Left ventricle myocardium inferior (tissue), 1 donor: ENCODE measurements at regions not wholly inside any gene's neighbourhood (a gene's known extent, or its start where the extent isn't known, plus 50 kb on each side); places are given as distances from the start of the nearest gene placed in this dataset.

Experiments used
- DNase-seq: peaks from one replicate; pipeline ENCODE4 v3.0.0-alpha.2; 2020
- H3K27ac ChIP-seq: fragments of 200-600 bp; replicated peaks from 2 replicates; pipeline ENCODE4 v1.8.0; 2021
- H3K27me3 ChIP-seq: fragments of 200-600 bp; 2 replicates; pipeline ENCODE4 v1.8.0; 2021; ENCODE audit warnings: low read depth
- H3K36me3 ChIP-seq: fragments of 200-600 bp; 2 replicates; pipeline ENCODE4 v1.8.0; 2021
- H3K4me1 ChIP-seq: fragments of 200-600 bp; 2 replicates; pipeline ENCODE4 v1.8.0; 2021
- H3K4me3 ChIP-seq: fragments of 200-600 bp; 2 replicates; pipeline ENCODE4 v1.8.0; 2021; ENCODE audit warnings: mild to moderate bottlenecking, moderate library complexity
- H3K9me3 ChIP-seq: fragments of 200-600 bp; replicated peaks from 2 replicates; pipeline ENCODE4 v1.8.0; 2021
- intact Hi-C: fragments of 100-400 bp; cut with micrococcal nuclease; formaldehyde crosslinking; loops from one replicate; pipeline ENCODE4 v1.11.0; 2022
- TF ChIP-seq, protein P1 (sequence below): fragments of 200-600 bp; IDR thresholded peaks from 2 replicates; pipeline ENCODE4 v1.8.0; 2021; ENCODE audit warnings: antibody characterized with exemption, mild to moderate bottlenecking, borderline replicate concordance
- donor health status: DM: no; HTN: yes; CAD: no; lungs with severe emphysema.

DNA sequence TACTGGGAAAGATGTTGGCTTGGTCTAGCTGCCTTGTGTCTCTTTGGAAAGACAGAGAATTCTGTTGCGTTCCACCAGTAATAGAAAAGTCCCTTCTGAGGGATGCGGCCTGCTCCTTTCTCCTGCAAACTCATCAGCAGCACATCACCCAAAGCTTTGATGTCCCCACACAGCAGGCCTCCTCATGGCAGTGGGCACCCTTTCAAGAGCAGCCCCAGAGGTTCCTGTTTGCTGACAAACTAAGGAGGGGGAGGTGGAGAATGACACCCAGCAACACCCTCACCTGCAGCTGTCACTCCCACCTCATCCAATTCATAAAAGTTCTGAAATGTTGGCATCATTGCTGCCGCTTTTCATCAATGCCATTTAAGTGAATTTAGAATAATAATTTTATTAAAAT lies 556.6 kb downstream of the BCL11A start:
- intact Hi-C loops: no loop called here
- H3K27me3 ChIP-seq: no peaks in the 10 kb centered on the region

DNA sequence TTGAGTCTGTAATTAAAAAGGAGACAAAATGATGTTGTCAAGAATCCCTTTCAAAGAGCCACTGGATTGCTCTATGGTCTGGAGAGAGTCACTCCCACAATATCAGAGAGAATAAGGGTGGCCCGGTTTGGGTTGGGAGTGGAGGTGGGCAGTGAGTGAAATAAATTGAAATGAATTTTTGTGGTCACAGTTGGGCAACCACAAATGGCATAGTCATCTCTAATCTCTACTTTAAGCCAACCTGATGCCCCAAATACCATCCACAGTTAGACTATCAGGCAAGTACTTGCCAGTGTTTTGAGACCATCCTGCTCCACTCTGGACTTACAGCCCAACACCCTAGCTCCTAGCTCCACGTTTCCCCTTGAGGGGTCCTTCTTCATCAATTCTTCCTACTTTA lies 559.7 kb downstream of the BCL11A start:
- TF ChIP-seq, protein P1, sequence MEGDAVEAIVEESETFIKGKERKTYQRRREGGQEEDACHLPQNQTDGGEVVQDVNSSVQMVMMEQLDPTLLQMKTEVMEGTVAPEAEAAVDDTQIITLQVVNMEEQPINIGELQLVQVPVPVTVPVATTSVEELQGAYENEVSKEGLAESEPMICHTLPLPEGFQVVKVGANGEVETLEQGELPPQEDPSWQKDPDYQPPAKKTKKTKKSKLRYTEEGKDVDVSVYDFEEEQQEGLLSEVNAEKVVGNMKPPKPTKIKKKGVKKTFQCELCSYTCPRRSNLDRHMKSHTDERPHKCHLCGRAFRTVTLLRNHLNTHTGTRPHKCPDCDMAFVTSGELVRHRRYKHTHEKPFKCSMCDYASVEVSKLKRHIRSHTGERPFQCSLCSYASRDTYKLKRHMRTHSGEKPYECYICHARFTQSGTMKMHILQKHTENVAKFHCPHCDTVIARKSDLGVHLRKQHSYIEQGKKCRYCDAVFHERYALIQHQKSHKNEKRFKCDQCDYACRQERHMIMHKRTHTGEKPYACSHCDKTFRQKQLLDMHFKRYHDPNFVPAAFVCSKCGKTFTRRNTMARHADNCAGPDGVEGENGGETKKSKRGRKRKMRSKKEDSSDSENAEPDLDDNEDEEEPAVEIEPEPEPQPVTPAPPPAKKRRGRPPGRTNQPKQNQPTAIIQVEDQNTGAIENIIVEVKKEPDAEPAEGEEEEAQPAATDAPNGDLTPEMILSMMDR: no peak
- no peak for DNase-seq
- H3K36me3 ChIP-seq: no peaks in the 10 kb centered on the region
- H3K27ac ChIP-seq: no peak overlapping the region
- no peak overlapping the region for H3K4me3 ChIP-seq
- no peaks in the 10 kb centered on the region for H3K27me3 ChIP-seq
- intact Hi-C loops: no loop called here
- H3K9me3 ChIP-seq: no peaks in the 10 kb centered on the region
- no peaks in the 10 kb centered on the region for H3K4me1 ChIP-seq

More for the DNA sequence above, 556.6 kb downstream of the BCL11A start:
- DNase-seq: no peak
- Histone ChIP-seq H3K36me3 (no peaks in the 10 kb centered on the region), H3K4me3 (no peak overlapping the region), H3K4me1 (no peaks in the 10 kb centered on the region), H3K27ac (no peak overlapping the region), H3K9me3 (no peaks in the 10 kb centered on the region)
- TF ChIP-seq, protein P1: no peak

DNA sequence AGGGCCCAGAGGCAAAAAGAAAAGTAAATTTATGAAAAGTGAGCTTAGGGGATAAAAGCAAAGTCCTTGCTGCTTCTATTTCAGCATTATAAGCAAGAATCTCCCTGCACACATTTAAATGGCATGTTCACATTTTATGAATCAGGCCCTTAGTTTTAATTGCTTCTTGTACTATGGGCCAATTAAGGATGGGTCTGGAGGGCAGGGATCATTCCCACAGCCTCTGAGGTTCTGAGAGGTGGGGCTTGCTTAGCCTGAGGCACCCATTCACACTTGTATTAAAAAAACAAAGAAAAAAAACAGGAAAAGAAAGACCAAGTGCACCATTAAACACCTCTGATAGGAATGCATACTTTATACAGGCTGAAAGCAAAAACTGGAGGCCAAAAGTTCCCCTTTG lies 565.1 kb downstream of the BCL11A start:
- Histone ChIP-seq H3K27ac (no peak overlapping the region), H3K36me3 (no peaks in the 10 kb centered on the region), H3K27me3 (no peaks in the 10 kb centered on the region), H3K4me3 (no peak overlapping the region), H3K9me3 (no peaks in the 10 kb centered on the region), H3K4me1 (no peaks in the 10 kb centered on the region)
- TF ChIP-seq, protein P1: no peak
- intact Hi-C loops: no loop called here
- DNase-seq: no peak

DNA sequence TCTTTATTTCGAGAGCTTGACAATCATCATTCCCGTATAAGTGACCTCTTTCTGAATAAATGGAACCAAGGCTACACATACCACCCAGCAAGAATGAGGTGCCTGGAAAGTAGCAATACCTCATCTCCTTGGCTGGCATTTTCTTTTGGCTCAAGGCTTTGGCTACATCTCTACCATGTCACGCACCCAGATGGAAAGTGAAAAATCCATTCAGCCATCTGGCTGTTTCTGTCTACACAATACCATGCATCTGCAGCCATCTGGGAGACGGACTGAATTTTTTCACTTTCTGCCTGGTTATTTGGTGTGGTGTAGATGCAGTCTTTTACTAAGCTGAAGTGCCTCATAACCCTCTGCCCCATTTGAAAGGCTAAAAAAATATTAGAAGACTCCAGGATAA lies 566.9 kb downstream of the BCL11A start:
- TF ChIP-seq, protein P1: no peak
- H3K27ac ChIP-seq: no peak overlapping the region
- intact Hi-C loops: no loop called here
- no peaks in the 10 kb centered on the region for H3K9me3 ChIP-seq
- no peaks in the 10 kb centered on the region for H3K36me3 ChIP-seq
- H3K4me3 ChIP-seq: no peak overlapping the region
- no peaks in the 10 kb centered on the region for H3K4me1 ChIP-seq
- no peaks in the 10 kb centered on the region for H3K27me3 ChIP-seq
- no peak for DNase-seq

DNA sequence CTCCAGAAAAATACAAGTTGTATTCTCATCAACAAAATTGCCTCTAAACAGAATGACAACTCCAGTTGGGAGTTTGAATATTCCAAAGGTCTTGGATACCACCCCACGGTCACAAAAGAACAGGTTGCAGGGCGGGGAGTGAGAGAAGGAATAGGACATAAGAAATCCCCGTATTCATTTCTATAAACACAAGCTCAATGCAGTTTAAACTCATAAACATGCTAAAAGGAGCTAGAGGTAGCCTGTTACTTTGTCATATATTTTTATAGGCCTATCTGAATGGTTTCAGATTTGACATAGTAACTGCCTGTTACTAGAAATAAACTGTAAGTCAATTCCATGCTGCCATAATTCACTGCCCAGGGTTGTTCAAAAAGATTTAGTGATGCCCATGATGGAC lies 567.5 kb downstream of the BCL11A start:
- Histone ChIP-seq H3K27me3 (no peaks in the 10 kb centered on the region), H3K27ac (no peak overlapping the region), H3K4me1 (no peaks in the 10 kb centered on the region), H3K36me3 (no peaks in the 10 kb centered on the region), H3K9me3 (no peaks in the 10 kb centered on the region), H3K4me3 (no peak overlapping the region)
- intact Hi-C loops: no loop called here
- DNase-seq: no peak
- TF ChIP-seq, protein P1: no peak
